Coronary artery (tissue), 2 donors: ENCODE measurements at regions not wholly inside any gene's neighbourhood (a gene's known extent, or its start where the extent isn't known, plus 50 kb on each side); places are given as distances from the start of the nearest gene placed in this dataset.

Source experiments
- DNase-seq: peaks from one replicate; pipeline ENCODE4 v3.0.0-alpha.2; 2017; ENCODE audit warnings: low spot score
- H3K27ac ChIP-seq, 2 donors: fragments of 200-600 bp; sonication (generic); one replicate each; pipeline ENCODE4 v1.5.1; 2016 to 2019
- H3K4me3 ChIP-seq: fragments of 200-600 bp; sonication (generic); 2 replicates; pipeline ENCODE4 v1.5.1; 2016; ENCODE audit warnings: mild to moderate bottlenecking, moderate library complexity
- CTCF ChIP-seq: fragments of 200-600 bp; sonication (generic); IDR thresholded peaks from one replicate; pipeline ENCODE4 v1.5.1; 2019; ENCODE audit warnings: antibody characterized with exemption

GRCh38 chr5:3844266-3844665, 248.6 kb downstream of the IRX1 start:
- Histone ChIP-seq H3K27ac (no peak overlapping the region), H3K4me3 (no peak overlapping the region)
- DNase-seq, result no peak
- no peak for TF ChIP-seq CTCF

GRCh38 chr5:3845230-3845629, 249.6 kb downstream of the IRX1 start:
- TF ChIP-seq CTCF, result no peak
- no peak for DNase-seq
- no peak overlapping the region for H3K4me3 ChIP-seq
- no peak overlapping the region for H3K27ac ChIP-seq

GRCh38 chr5:3852161-3852916, 256.7 kb downstream of the IRX1 start:
- Histone ChIP-seq H3K4me3 (no peak overlapping the region), H3K27ac (no peak overlapping the region)
- TF ChIP-seq CTCF, result no peak
- DNase-seq, result no peak

GRCh38 chr5:3853362-3853761, 257.7 kb downstream of the IRX1 start:
- H3K4me3 ChIP-seq, result no peak overlapping the region
- TF ChIP-seq CTCF, result no peak
- H3K27ac ChIP-seq, result no peak overlapping the region
- DNase-seq, result no peak

- no peak for DNase-seq
These were observed 258.7 kb downstream of the IRX1 start for GRCh38 chr5:3854188-3854821.

GRCh38 chr5:3856036-3856435, 260.4 kb downstream of the IRX1 start:
- no peak for DNase-seq
- no peak overlapping the region for H3K4me3 ChIP-seq
- H3K27ac ChIP-seq, result no peak overlapping the region
- no peak for TF ChIP-seq CTCF

More at GRCh38 chr5:3854188-3854821, 258.7 kb downstream of the IRX1 start:
- Histone ChIP-seq H3K4me3 (peak overlapping the region; percentile 18), H3K27ac (no peak overlapping the region)
- no peak for TF ChIP-seq CTCF

- Histone ChIP-seq H3K4me3 (no peak overlapping the region), H3K27ac (no peak overlapping the region)
- no peak for TF ChIP-seq CTCF
- DNase-seq, result no peak
These were observed 262.9 kb downstream of the IRX1 start for GRCh38 chr5:3858524-3858923.
